OCI-LY3 (cell line): ENCODE measurements at regions not wholly inside any gene's neighbourhood (a gene's known extent, or its start where the extent isn't known, plus 50 kb on each side); places are given as distances from the start of the nearest gene placed in this dataset.

Experiments used
- H2AFZ ChIP-seq: fragments of 200-600, 300-600 bp; shearing (Covaris generic); 2 replicates; pipeline ENCODE4 v1.6.0; 2014; ENCODE audit warnings: antibody characterized with exemption, low read depth, low read length
- H3K27ac ChIP-seq: fragments of 200-600, 300-600 bp; sonication (generic); 2 replicates; pipeline ENCODE4 v1.5.1; 2014; ENCODE audit warnings: mild to moderate bottlenecking, low read length, moderate library complexity, mixed read lengths
- H3K27me3 ChIP-seq: fragments of 200-600, 300-600 bp; sonication (generic); 2 replicates; pipeline ENCODE4 v1.6.1; 2014; ENCODE audit warnings: low read depth, low read length, mixed read lengths
- H3K36me3 ChIP-seq: fragments of 200-600, 300-600 bp; sonication (generic); replicated peaks from 2 replicates; pipeline ENCODE3; 2014; ENCODE audit warnings: low read depth, low read length, mixed read lengths
- H3K4me1 ChIP-seq: fragments of 300-600, 200-600 bp; sonication (generic); 2 replicates; pipeline ENCODE4 v1.6.1; 2014; ENCODE audit warnings: low read length, mixed read lengths
- H3K4me2 ChIP-seq: fragments of 200-600, 300-600 bp; sonication (generic); 2 replicates; pipeline ENCODE4 v1.6.1; 2014; ENCODE audit warnings: low read length, mixed read lengths
- H3K4me3 ChIP-seq: fragments of 300-600, 200-600 bp; sonication (generic); 2 replicates; pipeline ENCODE4 v1.5.1; 2014; ENCODE audit warnings: antibody characterized with exemption, mild to moderate bottlenecking, low read length, moderate library complexity
- H3K79me2 ChIP-seq: fragments of 300-600, 200-600 bp; shearing (Covaris generic); 2 replicates; pipeline ENCODE4 v1.6.1; 2014; ENCODE audit warnings: mild to moderate bottlenecking, low read length, mixed read lengths
- H3K9ac ChIP-seq: fragments of 300-600, 200-600 bp; shearing (Covaris generic); 2 replicates; pipeline ENCODE4 v1.6.0; 2014; ENCODE audit warnings: mild to moderate bottlenecking, low read length, moderate library complexity
- H3K9me3 ChIP-seq: fragments of 200-600, 300-600 bp; shearing (Covaris generic); 2 replicates; pipeline ENCODE4 v1.6.1; 2014; ENCODE audit warnings: low read length, mixed read lengths; ENCODE audit not compliant: insufficient read depth
- H4K20me1 ChIP-seq: fragments of 200-600, 300-600 bp; sonication (generic); 2 replicates; pipeline ENCODE4 v1.6.1; 2016; ENCODE audit warnings: low read length, mixed read lengths; ENCODE audit not compliant: insufficient read depth
- EZH2phosphoT487 ChIP-seq: fragments of 200-600 bp; shearing (Covaris generic); IDR thresholded peaks from 2 replicates; pipeline ENCODE4 v1.6.1; 2018; ENCODE audit warnings: antibody characterized with exemption, mixed run types, low read depth
- TF ChIP-seq, protein P1 (sequence below): fragments of 200-600, 300-600 bp; sonication (generic); IDR thresholded peaks from 2 replicates; pipeline ENCODE4 v1.5.1; 2014; ENCODE audit warnings: antibody characterized with exemption, low read length, low read depth

DNA sequence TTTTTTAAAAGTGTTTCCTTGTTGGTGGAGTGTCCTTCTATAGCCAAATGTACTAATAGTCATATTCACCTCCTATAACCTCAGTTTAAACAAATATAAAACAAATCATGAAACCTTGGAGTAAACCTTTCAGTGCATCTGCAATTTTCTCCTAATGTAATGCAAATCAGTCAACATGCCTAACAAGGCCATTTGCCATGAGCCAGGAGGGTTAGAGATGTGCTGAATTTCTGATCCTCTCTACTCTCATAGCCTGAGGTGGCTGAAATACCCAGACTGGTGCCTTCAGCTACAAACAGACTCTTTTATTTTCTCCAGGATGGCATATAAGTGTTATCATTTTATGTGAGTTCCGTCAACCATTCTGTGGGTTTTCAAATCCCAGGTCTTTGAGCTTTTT lies 908.1 kb downstream of the GALC start:
- H3K9me3 ChIP-seq: no peaks in the 10 kb centered on the region
- no peak overlapping the region for H3K9ac ChIP-seq
- H3K27me3 ChIP-seq: no peaks in the 10 kb centered on the region
- TF ChIP-seq EZH2phosphoT487: no peak
- TF ChIP-seq, protein P1, sequence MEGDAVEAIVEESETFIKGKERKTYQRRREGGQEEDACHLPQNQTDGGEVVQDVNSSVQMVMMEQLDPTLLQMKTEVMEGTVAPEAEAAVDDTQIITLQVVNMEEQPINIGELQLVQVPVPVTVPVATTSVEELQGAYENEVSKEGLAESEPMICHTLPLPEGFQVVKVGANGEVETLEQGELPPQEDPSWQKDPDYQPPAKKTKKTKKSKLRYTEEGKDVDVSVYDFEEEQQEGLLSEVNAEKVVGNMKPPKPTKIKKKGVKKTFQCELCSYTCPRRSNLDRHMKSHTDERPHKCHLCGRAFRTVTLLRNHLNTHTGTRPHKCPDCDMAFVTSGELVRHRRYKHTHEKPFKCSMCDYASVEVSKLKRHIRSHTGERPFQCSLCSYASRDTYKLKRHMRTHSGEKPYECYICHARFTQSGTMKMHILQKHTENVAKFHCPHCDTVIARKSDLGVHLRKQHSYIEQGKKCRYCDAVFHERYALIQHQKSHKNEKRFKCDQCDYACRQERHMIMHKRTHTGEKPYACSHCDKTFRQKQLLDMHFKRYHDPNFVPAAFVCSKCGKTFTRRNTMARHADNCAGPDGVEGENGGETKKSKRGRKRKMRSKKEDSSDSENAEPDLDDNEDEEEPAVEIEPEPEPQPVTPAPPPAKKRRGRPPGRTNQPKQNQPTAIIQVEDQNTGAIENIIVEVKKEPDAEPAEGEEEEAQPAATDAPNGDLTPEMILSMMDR: no peak
- H3K27ac ChIP-seq: no peak overlapping the region
- no peak overlapping the region for H3K4me2 ChIP-seq
- H3K4me1 ChIP-seq: no peaks in the 10 kb centered on the region
- H3K36me3 ChIP-seq: no peaks in the 10 kb centered on the region
- no peaks in the 10 kb centered on the region for H3K79me2 ChIP-seq
- H4K20me1 ChIP-seq: no peaks in the 10 kb centered on the region
- no peak overlapping the region for H3K4me3 ChIP-seq
- H2AFZ ChIP-seq: no peak overlapping the region

GRCh38 chr14:87082917-87083316 lies 910.1 kb downstream of the GALC start:
- no peak for TF ChIP-seq EZH2phosphoT487
- TF ChIP-seq, protein P1: no peak
- Histone ChIP-seq H3K9me3 (no peaks in the 10 kb centered on the region), H3K27ac (no peak overlapping the region), H4K20me1 (no peaks in the 10 kb centered on the region), H3K9ac (no peak overlapping the region), H2AFZ (no peak overlapping the region), H3K4me1 (no peaks in the 10 kb centered on the region), H3K36me3 (no peaks in the 10 kb centered on the region), H3K4me2 (no peak overlapping the region), H3K4me3 (no peak overlapping the region), H3K79me2 (no peaks in the 10 kb centered on the region), H3K27me3 (no peaks in the 10 kb centered on the region)

DNA sequence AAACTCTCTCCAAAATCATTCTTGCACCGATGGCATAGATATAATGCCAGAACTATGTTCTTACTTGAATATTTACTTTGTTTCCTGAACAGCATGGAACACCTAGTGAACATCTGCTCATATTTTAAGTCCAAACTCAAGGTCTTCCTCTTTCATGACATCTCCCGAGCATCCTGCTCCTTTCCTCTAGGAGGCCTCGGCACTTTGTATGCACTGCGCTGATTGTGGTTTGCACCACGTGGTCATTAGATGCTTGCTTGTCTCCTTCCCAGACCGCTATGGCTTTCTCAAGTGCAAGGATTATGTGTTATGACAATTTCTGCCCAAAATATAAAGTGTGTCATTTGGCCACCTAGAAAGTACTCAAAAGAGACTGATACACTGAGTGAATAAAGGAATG lies 912.0 kb downstream of the GALC start:
- no peaks in the 10 kb centered on the region for H4K20me1 ChIP-seq
- no peaks in the 10 kb centered on the region for H3K4me1 ChIP-seq

DNA sequence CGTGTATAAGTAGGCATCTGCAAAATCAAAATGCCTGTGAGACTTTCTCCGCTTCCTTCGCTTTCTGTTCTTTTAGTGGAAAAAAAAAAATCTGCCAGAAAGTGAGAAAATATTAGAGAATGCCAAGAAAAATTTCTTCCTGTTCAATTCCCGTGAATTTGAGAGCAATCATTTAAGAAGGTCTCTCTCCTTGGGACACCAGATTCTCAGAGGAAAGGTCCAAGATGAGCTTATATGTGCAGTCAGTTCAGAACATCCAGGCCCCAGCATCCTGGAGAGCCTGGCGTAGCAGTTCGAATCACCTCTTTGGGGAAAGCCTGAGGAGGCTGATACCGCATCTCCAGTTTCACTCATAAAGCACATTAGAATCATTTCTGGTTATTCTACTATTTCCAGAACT lies 912.8 kb downstream of the GALC start:
- H3K9ac ChIP-seq: no peak overlapping the region
- no peaks in the 10 kb centered on the region for H3K27me3 ChIP-seq
- no peaks in the 10 kb centered on the region for H3K4me1 ChIP-seq
- H3K27ac ChIP-seq: no peak overlapping the region
- H3K79me2 ChIP-seq: no peaks in the 10 kb centered on the region
- TF ChIP-seq EZH2phosphoT487: no peak
- TF ChIP-seq, protein P1: no peak
- no peak overlapping the region for H3K4me3 ChIP-seq
- no peak overlapping the region for H3K4me2 ChIP-seq
- H3K36me3 ChIP-seq: no peaks in the 10 kb centered on the region
- H2AFZ ChIP-seq: no peak overlapping the region
- no peaks in the 10 kb centered on the region for H4K20me1 ChIP-seq
- H3K9me3 ChIP-seq: no peaks in the 10 kb centered on the region

More for the DNA sequence above, 912.0 kb downstream of the GALC start:
- Histone ChIP-seq H3K36me3 (no peaks in the 10 kb centered on the region), H3K9me3 (no peaks in the 10 kb centered on the region), H3K27ac (no peak overlapping the region), H3K27me3 (no peaks in the 10 kb centered on the region), H3K9ac (no peak overlapping the region), H3K4me2 (no peak overlapping the region), H3K4me3 (no peak overlapping the region), H3K79me2 (no peaks in the 10 kb centered on the region), H2AFZ (no peak overlapping the region)
- TF ChIP-seq, protein P1: no peak
- no peak for TF ChIP-seq EZH2phosphoT487
